ENCODE measurements at regions not wholly inside any gene's neighbourhood (a gene's known extent, or its start where the extent isn't known, plus 50 kb on each side); places are given as distances from the start of the nearest gene placed in this dataset.

DNA sequence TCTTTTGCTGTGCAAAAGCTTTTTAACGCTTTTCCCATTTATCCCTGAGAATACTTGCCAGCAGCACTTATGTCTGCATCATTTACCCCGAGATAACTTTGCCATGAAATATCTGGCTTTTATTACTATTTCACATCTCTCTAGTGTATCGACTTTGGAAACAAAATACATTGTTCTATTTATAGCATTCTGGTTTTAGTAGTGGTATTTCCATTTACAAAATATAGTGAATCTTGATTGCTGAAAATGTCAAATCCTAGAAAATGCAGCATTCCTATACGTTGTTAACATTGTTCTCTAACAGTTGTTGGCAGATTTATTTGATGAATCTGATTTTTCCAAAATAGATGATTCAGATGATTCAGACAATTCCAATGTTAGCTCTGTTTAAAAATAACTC, 189.3 kb upstream of the SPRY2 start:
- TSS peak; percentile 36 for BruUV-seq (replicated peaks)
- Histone ChIP-seq H3K4me1 (ENCODE audit: control insufficient read depth, extremely low read depth, insufficient read depth, low read length) (peaks cover 36% of the 10 kb centered on the region), H3K27me3 (ENCODE audit: control insufficient read depth in 2 of 2, insufficient read depth in 2 of 2, low read length in 2 of 2) (no peaks in the 10 kb centered on the region), H3K27ac (ENCODE audit: insufficient read depth, low read depth, low read length) (peak overlapping the region; percentile 44), H3K9me1 (replicated peaks; ENCODE audit: control insufficient read depth, extremely low read depth, insufficient read depth, low read length) (no peaks in the 10 kb centered on the region), H3K9me3 (replicated peaks; ENCODE audit: control insufficient read depth, insufficient read depth, low read length) (no peaks in the 10 kb centered on the region), H3K9ac (replicated peaks; ENCODE audit: extremely low read depth, insufficient read depth, low read length) (no peak overlapping the region), H3K36me3 (ENCODE audit: control insufficient read depth in 2 of 2, extremely low read depth in 1 of 2, insufficient read depth in 2 of 2, low read length in 2 of 2) (no peaks in the 10 kb centered on the region), H3K4me2 (ENCODE audit: insufficient read depth, low read length) (peak overlapping the region; percentile 36), H2AFZ (ENCODE audit: low read depth, low read length) (no peak overlapping the region), H3K79me2 (ENCODE audit: control insufficient read depth, insufficient read depth, low read length) (no peaks in the 10 kb centered on the region), H4K20me1 (replicated peaks; ENCODE audit: control insufficient read depth, extremely low read depth, insufficient read depth, low read length) (no peaks in the 10 kb centered on the region), H3K4me3 (replicated peaks in 1 of 3; ENCODE audit: insufficient read depth in 1 of 3, low read depth in 1 of 3, low read length in 3 of 3) (no peak overlapping the region)
- intact Hi-C loops (cut with micrococcal nuclease), result loop anchor here (2.0 kb wide), 1 partner anchor 17 kb away; no protein-coding TSS in a partner anchor
- no peak for TF ChIP-seq MAX (IDR thresholded peaks at IDR 0.05; ENCODE audit: insufficient read depth, insufficient read length)
- no peak for TF ChIP-seq POLR2A (IDR thresholded peaks at IDR 0.05; ENCODE audit: low read depth, low read length)
- TF ChIP-seq FOS (IDR thresholded peaks at IDR 0.05; ENCODE audit: borderline replicate concordance, insufficient read depth, low read length), result no peak
- no peak for TF ChIP-seq JUN (IDR thresholded peaks at IDR 0.05; ENCODE audit: borderline replicate concordance, insufficient read depth, insufficient read length, low read depth)
- no peak for TF ChIP-seq GATA2 (IDR thresholded peaks at IDR 0.05; ENCODE audit: insufficient read depth, insufficient read length, low read depth, low read length)
- POLR2A ChIA-PET, result no interaction called here
- DNase-seq (ENCODE audit: low read depth, low spot score) (no peak), FAIRE-seq (no peak)
- CTCF ChIA-PET, result no interaction called here
- dilution Hi-C loops (cut with MboI; ENCODE audit: extremely low pct_ligation_motif_present, low sequenced_read_pairs), result no loop called here

DNA sequence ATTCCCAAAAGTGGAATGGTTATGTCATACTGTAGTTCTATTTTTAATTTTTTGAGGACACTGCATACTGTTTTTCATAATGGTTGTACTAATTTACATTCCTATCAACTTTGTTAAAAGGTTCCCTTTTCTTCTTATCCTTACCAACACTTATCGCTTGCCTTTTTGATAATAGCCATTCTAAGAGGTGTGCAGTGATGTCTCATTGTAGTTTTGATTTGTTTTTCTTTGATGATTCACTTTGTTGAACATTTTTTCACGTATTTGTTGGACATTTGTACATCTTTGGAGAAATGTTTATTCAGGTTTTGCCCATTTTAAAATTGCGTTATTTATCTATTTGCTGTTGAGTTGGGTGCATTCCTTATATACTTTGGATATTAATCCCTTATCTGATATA, 188.8 kb upstream of the SPRY2 start:
- Histone ChIP-seq H3K9me1 (replicated peaks; ENCODE audit: control insufficient read depth, extremely low read depth, insufficient read depth, low read length) (no peaks in the 10 kb centered on the region), H3K79me2 (ENCODE audit: control insufficient read depth, insufficient read depth, low read length) (no peaks in the 10 kb centered on the region), H3K9me3 (replicated peaks; ENCODE audit: control insufficient read depth, insufficient read depth, low read length) (no peaks in the 10 kb centered on the region), H3K27ac (ENCODE audit: insufficient read depth, low read depth, low read length) (peak overlapping the region; percentile 44), H3K36me3 (ENCODE audit: control insufficient read depth in 2 of 2, extremely low read depth in 1 of 2, insufficient read depth in 2 of 2, low read length in 2 of 2) (no peaks in the 10 kb centered on the region), H3K4me1 (ENCODE audit: control insufficient read depth, extremely low read depth, insufficient read depth, low read length) (peaks cover 38% of the 10 kb centered on the region), H3K4me2 (ENCODE audit: insufficient read depth, low read length) (peak overlapping the region; percentile 36), H3K27me3 (ENCODE audit: control insufficient read depth in 2 of 2, insufficient read depth in 2 of 2, low read length in 2 of 2) (no peaks in the 10 kb centered on the region), H3K4me3 (replicated peaks in 1 of 3; ENCODE audit: insufficient read depth in 1 of 3, low read depth in 1 of 3, low read length in 3 of 3) (no peak overlapping the region), H2AFZ (ENCODE audit: low read depth, low read length) (no peak overlapping the region), H3K9ac (replicated peaks; ENCODE audit: extremely low read depth, insufficient read depth, low read length) (no peak overlapping the region), H4K20me1 (replicated peaks; ENCODE audit: control insufficient read depth, extremely low read depth, insufficient read depth, low read length) (no peaks in the 10 kb centered on the region)
- CTCF ChIA-PET, result no interaction called here
- no TSS peak for BruUV-seq (replicated peaks)
- dilution Hi-C loops (cut with MboI; ENCODE audit: extremely low pct_ligation_motif_present, low sequenced_read_pairs), result no loop called here
- FAIRE-seq, result peak; percentile 57
- POLR2A ChIA-PET, result no interaction called here
- no peak for TF ChIP-seq POLR2AphosphoS5 (IDR thresholded peaks at IDR 0.05; ENCODE audit: insufficient read depth, low read depth, low read length)
- no peak for TF ChIP-seq EZH2 (IDR thresholded peaks at IDR 0.05; ENCODE audit: borderline replicate concordance, low read depth, low read length, severe bottlenecking)
- TF ChIP-seq JUN (IDR thresholded peaks at IDR 0.05; ENCODE audit: borderline replicate concordance, insufficient read depth, insufficient read length, low read depth), result no peak
- TF ChIP-seq GATA2 (IDR thresholded peaks at IDR 0.05; ENCODE audit: insufficient read depth, insufficient read length, low read depth, low read length), result peak; percentile 50
- TF ChIP-seq FOS (IDR thresholded peaks at IDR 0.05; ENCODE audit: borderline replicate concordance, insufficient read depth, low read length), result peak; percentile 58
- peak; percentile 40 for DNase-seq (ENCODE audit: low read depth, low spot score)
- intact Hi-C loops (cut with micrococcal nuclease), result loop anchor here (1.0 to 5.0 kb wide), 4 partner anchors 17 to 433 kb away; partner anchors contain the start of gene SPRY2

All from endothelial cell of umbilical vein (primary cell).